Vagina (tissue), 2 donors: ENCODE measurements at regions not wholly inside any gene's neighbourhood (a gene's known extent, or its start where the extent isn't known, plus 50 kb on each side); places are given as distances from the start of the nearest gene placed in this dataset.

Experiments used
- POLR2A ChIP-seq, 2 donors: fragments of 450-650 bp; IDR thresholded peaks; one replicate each; pipeline ENCODE4 v1.6.1; 2017; ENCODE audit warnings: antibody characterized with exemption in 2 of 2, mild to moderate bottlenecking in 2 of 2, moderate library complexity in 2 of 2
- POLR2AphosphoS5 ChIP-seq, 2 donors: sonication (generic); formaldehyde crosslinking; IDR thresholded peaks; one replicate each; pipeline ENCODE4 v1.9.0; 2017; ENCODE audit warnings: antibody characterized with exemption in 2 of 2, mild to moderate bottlenecking in 2 of 2, low read depth in 1 of 2; ENCODE audit not compliant: insufficient read depth in 1 of 2
- TF ChIP-seq, protein P1 (sequence below), 3 experiments: fragments of 450-650 bp in 2 of 3; fragments of 200-600 bp in 1 of 3; sonication (generic) in 1 of 3; IDR thresholded peaks; one replicate each; pipeline ENCODE4 v1.5.1; 2017 to 2019; ENCODE audit warnings: antibody characterized with exemption in 3 of 3, mild to moderate bottlenecking in 2 of 3, moderate library complexity in 2 of 3

- no peak for TF ChIP-seq POLR2AphosphoS5 (IDR thresholded peaks at IDR 0.05; ENCODE audit: insufficient read depth in 1 of 2, low read depth in 1 of 2)
- TF ChIP-seq, protein P1, sequence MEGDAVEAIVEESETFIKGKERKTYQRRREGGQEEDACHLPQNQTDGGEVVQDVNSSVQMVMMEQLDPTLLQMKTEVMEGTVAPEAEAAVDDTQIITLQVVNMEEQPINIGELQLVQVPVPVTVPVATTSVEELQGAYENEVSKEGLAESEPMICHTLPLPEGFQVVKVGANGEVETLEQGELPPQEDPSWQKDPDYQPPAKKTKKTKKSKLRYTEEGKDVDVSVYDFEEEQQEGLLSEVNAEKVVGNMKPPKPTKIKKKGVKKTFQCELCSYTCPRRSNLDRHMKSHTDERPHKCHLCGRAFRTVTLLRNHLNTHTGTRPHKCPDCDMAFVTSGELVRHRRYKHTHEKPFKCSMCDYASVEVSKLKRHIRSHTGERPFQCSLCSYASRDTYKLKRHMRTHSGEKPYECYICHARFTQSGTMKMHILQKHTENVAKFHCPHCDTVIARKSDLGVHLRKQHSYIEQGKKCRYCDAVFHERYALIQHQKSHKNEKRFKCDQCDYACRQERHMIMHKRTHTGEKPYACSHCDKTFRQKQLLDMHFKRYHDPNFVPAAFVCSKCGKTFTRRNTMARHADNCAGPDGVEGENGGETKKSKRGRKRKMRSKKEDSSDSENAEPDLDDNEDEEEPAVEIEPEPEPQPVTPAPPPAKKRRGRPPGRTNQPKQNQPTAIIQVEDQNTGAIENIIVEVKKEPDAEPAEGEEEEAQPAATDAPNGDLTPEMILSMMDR (IDR thresholded peaks at IDR 0.05), result no peak
- TF ChIP-seq POLR2A (IDR thresholded peaks at IDR 0.05), result no peak
These were observed 1486.6 kb upstream of the TMEM132C start for GRCh38 chr12:126780343-126780742.
